GM19239 (cell line): ENCODE measurements at regions not wholly inside any gene's neighbourhood (a gene's known extent, or its start where the extent isn't known, plus 50 kb on each side); places are given as distances from the start of the nearest gene placed in this dataset.

ENCODE experiments used
- DNase-seq: peaks from one replicate; pipeline ENCODE4 v3.0.0; 2011; ENCODE audit warnings: low spot score; ENCODE audit not compliant: insufficient read length
- FAIRE-seq: peaks from 2 replicates; lab custom pipeline; 2011; peaks lifted over from hg19 to GRCh38; lab: Jason Lieb, UNC

- DNase-seq: no peak
- no peak for FAIRE-seq
These were observed 65.7 kb upstream of the KSR1 start for GRCh38 chr17:27390540-27390939.

GRCh38 chr17:27391427-27391826 is 64.8 kb upstream of the KSR1 start:
- DNase-seq: no peak
- no peak for FAIRE-seq

DNA sequence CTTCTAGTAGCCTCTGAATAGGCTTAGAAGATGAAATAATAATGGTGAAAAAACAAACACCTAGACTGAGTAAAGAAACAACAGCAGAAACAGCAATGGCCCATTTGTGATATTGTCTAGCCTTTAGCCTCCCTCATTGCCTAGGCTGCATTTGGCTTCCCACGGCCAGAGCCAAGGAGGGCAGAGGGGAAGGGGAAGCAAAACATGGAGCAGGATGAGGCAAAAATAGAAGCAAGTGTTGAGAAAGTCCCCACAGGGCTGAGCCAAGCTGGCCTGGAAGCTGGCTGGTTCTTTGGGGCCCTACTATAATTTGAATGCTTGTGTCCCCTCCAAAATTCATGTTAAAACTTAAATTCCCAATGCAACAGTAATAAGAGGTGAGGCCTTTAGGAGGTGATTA is 60.2 kb upstream of the KSR1 start:
- DNase-seq: no peak
- FAIRE-seq: no peak

- DNase-seq: no peak
- no peak for FAIRE-seq
These were observed 59.3 kb upstream of the KSR1 start for GRCh38 chr17:27396941-27397340.

DNA sequence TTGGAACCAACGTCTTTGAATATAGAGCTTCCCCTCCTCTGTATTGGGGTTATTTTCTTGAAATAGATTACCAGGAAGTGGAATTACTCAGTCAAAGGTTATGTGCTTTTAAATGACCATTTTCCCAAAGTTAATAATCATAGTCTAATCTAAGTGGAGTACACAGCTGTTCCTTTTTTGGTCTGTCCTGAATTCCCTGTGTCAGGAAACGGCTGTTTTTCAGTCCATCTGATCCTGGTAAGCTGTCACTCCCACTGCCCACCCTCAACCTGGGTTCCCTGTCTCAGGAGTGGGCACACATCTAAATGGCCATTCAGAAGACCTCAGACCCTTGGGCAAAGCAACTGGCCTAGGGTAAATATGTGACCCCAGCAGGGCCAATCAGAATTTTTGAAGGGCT is 57.6 kb upstream of the KSR1 start:
- FAIRE-seq (no peak), DNase-seq (no peak)

GRCh38 chr17:27400991-27401390 is 55.3 kb upstream of the KSR1 start:
- FAIRE-seq (no peak), DNase-seq (no peak)

DNA sequence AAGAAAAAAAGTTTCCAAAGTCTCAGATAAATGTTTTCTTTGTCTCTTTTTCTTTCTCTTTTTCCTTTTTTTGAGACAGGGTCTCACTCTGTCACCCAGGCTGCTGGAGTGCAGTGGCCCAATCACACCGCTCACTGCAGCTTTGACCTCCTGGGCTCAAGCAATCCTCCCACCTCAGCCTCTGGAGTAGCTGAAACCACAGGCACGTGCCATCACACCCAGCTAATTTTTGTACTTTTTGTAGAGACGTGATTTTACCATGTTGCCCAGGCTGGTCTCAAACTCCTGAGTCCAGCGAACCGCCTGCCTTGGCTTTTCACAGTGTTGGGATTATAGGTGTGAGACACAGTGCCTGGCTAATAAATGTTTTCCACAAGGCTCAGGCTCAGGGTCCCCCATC is 53.3 kb upstream of the KSR1 start:
- DNase-seq: no peak
- no peak for FAIRE-seq

DNA sequence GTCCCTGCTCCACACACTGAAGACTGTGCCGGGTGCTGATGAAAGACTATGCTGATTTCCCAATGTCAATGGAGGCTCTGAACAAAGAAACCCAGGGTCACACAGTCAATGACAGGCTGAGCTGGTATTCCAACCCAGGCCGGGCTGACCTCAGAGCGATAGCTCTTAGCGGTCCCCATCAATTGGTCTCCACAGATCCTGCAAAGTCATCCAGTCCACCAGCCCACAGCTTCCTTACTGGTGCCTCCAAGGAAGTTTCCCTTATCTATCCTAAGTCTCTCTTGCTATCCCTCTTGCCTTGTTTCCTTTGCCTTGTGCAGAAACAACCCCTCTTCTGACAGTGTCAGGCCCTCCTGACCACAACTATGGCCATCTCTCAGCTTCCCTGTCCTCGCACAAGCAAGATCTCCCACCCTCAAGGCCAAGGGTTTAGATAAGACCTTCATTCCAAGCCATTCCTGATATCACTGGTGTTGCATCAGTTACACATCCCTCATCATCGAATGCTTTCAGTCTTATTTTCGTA is 52.7 kb upstream of the KSR1 start:
- FAIRE-seq (no peak), DNase-seq (no peak)

GRCh38 chr17:27404676-27405075 is 51.6 kb upstream of the KSR1 start:
- FAIRE-seq (no peak), DNase-seq (no peak)
